Liver (tissue), 3 donors: ENCODE measurements at regions not wholly inside any gene's neighbourhood (a gene's known extent, or its start where the extent isn't known, plus 50 kb on each side); places are given as distances from the start of the nearest gene placed in this dataset.

Experiments used
- EGR1 ChIP-seq, 2 donors: IDR thresholded peaks; 2 replicates each; pipeline ENCODE4 v1.6.1; 2016 to 2018; ENCODE audit warnings: antibody characterized with exemption in 2 of 2, low read depth in 2 of 2
- JUND ChIP-seq, 2 donors: IDR thresholded peaks; 2 replicates each; pipeline ENCODE4 v1.6.1; 2016; ENCODE audit warnings: antibody characterized with exemption in 2 of 2
- NR2F2 ChIP-seq: IDR thresholded peaks from 2 replicates; pipeline ENCODE4 v1.6.1; 2016; ENCODE audit warnings: antibody characterized with exemption
- RAD21 ChIP-seq, 2 donors: IDR thresholded peaks; 2 replicates each; pipeline ENCODE4 v1.6.1; 2016; ENCODE audit warnings: antibody characterized with exemption in 2 of 2, mild to moderate bottlenecking in 2 of 2
- RXRA ChIP-seq, 2 donors: IDR thresholded peaks; 2 replicates each; pipeline ENCODE4 v1.6.1; 2017 to 2018; ENCODE audit warnings: antibody characterized with exemption in 2 of 2, mild to moderate bottlenecking in 1 of 2
- TAF1 ChIP-seq: conservative IDR thresholded peaks from 2 replicates; pipeline ENCODE4 v1.6.1; 2016; ENCODE audit warnings: antibody characterized with exemption, mild to moderate bottlenecking
- YY1 ChIP-seq: IDR thresholded peaks from 2 replicates; pipeline ENCODE4 v1.6.1; 2016; ENCODE audit warnings: antibody characterized with exemption, mild to moderate bottlenecking
- TF ChIP-seq, protein P1 (sequence below): fragments of 150-350 bp; IDR thresholded peaks from 2 replicates; pipeline ENCODE4 v1.5.1; 2017; ENCODE audit warnings: improper control_type of control experiment, low read depth, low read length; ENCODE audit not compliant: missing input control
- TF ChIP-seq, protein P2 (sequence below): IDR thresholded peaks from 2 replicates; pipeline ENCODE4 v1.6.1; 2016; ENCODE audit warnings: antibody characterized with exemption
- TF ChIP-seq, protein P3 (sequence below): IDR thresholded peaks from 2 replicates; pipeline ENCODE4 v1.6.1; 2016; ENCODE audit warnings: antibody characterized with exemption
- TF ChIP-seq, protein P4 (sequence below): IDR thresholded peaks from 2 replicates; pipeline ENCODE4 v1.6.1; 2016; ENCODE audit warnings: antibody characterized with exemption
- TF ChIP-seq, protein P5 (sequence below): IDR thresholded peaks from 2 replicates; pipeline ENCODE4 v1.6.1; 2016; ENCODE audit warnings: antibody characterized with exemption, mild to moderate bottlenecking
- donor health status: healthy.
- donor health status: healthy.

DNA sequence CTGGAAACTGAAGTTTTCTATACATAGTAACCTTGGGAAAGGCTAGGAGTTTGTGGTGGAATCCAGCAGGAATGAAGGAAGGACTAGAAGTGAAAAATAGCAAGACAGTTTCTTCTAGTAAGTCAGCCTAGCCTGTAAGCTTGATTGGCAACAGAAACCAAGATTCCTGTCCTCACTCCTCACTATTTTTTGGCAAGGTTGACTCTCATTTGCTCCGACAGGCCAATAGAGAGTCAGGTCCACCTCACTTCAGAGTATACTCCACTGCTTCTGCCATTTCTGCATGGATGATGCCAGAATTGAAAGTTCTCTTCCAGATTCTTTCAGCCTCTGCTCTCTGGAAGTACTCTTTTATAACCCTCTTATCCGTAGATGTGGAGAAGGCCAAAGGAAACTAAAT lies 352.4 kb downstream of the ZNF516 start:
- TF ChIP-seq, protein P1, sequence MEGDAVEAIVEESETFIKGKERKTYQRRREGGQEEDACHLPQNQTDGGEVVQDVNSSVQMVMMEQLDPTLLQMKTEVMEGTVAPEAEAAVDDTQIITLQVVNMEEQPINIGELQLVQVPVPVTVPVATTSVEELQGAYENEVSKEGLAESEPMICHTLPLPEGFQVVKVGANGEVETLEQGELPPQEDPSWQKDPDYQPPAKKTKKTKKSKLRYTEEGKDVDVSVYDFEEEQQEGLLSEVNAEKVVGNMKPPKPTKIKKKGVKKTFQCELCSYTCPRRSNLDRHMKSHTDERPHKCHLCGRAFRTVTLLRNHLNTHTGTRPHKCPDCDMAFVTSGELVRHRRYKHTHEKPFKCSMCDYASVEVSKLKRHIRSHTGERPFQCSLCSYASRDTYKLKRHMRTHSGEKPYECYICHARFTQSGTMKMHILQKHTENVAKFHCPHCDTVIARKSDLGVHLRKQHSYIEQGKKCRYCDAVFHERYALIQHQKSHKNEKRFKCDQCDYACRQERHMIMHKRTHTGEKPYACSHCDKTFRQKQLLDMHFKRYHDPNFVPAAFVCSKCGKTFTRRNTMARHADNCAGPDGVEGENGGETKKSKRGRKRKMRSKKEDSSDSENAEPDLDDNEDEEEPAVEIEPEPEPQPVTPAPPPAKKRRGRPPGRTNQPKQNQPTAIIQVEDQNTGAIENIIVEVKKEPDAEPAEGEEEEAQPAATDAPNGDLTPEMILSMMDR, result no peak
- TF ChIP-seq, protein P2, sequence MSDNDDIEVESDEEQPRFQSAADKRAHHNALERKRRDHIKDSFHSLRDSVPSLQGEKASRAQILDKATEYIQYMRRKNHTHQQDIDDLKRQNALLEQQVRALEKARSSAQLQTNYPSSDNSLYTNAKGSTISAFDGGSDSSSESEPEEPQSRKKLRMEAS, result no peak
- no peak for TF ChIP-seq RAD21 (IDR thresholded peaks at IDR 0.05)
- TF ChIP-seq TAF1, result no peak
- no peak for TF ChIP-seq YY1
- TF ChIP-seq, protein P3, sequence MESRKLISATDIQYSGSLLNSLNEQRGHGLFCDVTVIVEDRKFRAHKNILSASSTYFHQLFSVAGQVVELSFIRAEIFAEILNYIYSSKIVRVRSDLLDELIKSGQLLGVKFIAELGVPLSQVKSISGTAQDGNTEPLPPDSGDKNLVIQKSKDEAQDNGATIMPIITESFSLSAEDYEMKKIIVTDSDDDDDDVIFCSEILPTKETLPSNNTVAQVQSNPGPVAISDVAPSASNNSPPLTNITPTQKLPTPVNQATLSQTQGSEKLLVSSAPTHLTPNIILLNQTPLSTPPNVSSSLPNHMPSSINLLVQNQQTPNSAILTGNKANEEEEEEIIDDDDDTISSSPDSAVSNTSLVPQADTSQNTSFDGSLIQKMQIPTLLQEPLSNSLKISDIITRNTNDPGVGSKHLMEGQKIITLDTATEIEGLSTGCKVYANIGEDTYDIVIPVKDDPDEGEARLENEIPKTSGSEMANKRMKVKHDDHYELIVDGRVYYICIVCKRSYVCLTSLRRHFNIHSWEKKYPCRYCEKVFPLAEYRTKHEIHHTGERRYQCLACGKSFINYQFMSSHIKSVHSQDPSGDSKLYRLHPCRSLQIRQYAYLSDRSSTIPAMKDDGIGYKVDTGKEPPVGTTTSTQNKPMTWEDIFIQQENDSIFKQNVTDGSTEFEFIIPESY, result no peak
- TF ChIP-seq JUND (IDR thresholded peaks at IDR 0.05), result no peak
- TF ChIP-seq, protein P4, sequence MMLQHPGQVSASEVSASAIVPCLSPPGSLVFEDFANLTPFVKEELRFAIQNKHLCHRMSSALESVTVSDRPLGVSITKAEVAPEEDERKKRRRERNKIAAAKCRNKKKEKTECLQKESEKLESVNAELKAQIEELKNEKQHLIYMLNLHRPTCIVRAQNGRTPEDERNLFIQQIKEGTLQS, result no peak
- TF ChIP-seq, protein P5, sequence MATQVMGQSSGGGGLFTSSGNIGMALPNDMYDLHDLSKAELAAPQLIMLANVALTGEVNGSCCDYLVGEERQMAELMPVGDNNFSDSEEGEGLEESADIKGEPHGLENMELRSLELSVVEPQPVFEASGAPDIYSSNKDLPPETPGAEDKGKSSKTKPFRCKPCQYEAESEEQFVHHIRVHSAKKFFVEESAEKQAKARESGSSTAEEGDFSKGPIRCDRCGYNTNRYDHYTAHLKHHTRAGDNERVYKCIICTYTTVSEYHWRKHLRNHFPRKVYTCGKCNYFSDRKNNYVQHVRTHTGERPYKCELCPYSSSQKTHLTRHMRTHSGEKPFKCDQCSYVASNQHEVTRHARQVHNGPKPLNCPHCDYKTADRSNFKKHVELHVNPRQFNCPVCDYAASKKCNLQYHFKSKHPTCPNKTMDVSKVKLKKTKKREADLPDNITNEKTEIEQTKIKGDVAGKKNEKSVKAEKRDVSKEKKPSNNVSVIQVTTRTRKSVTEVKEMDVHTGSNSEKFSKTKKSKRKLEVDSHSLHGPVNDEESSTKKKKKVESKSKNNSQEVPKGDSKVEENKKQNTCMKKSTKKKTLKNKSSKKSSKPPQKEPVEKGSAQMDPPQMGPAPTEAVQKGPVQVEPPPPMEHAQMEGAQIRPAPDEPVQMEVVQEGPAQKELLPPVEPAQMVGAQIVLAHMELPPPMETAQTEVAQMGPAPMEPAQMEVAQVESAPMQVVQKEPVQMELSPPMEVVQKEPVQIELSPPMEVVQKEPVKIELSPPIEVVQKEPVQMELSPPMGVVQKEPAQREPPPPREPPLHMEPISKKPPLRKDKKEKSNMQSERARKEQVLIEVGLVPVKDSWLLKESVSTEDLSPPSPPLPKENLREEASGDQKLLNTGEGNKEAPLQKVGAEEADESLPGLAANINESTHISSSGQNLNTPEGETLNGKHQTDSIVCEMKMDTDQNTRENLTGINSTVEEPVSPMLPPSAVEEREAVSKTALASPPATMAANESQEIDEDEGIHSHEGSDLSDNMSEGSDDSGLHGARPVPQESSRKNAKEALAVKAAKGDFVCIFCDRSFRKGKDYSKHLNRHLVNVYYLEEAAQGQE, result no peak
- no peak for TF ChIP-seq RXRA (IDR thresholded peaks at IDR 0.05)
- no peak for TF ChIP-seq EGR1 (IDR thresholded peaks at IDR 0.05; ENCODE audit: low read depth in 2 of 2)
- TF ChIP-seq NR2F2, result no peak
